Sigmoid colon (tissue), 6 donors: ENCODE measurements at regions not wholly inside any gene's neighbourhood (a gene's known extent, or its start where the extent isn't known, plus 50 kb on each side); places are given as distances from the start of the nearest gene placed in this dataset.
A peak's percentile ranks its signal among the peaks of the same experiment; 100 is the strongest.

Experiments
- DNase-seq: peaks from one replicate; pipeline ENCODE4 v3.0.0-alpha.2; 2019
- H3K27ac ChIP-seq, 4 donors: fragments of 200-600 bp; sonication (generic); one replicate each; pipeline ENCODE4 v1.5.1; 2016 to 2019; ENCODE audit warnings: mild to moderate bottlenecking in 1 of 4
- H3K27me3 ChIP-seq, 3 donors: fragments of 200-600 bp; sonication (generic); one replicate each; pipeline ENCODE4 v1.5.1; 2019; ENCODE audit warnings: mild to moderate bottlenecking in 1 of 3
- H3K36me3 ChIP-seq, 4 donors: fragments of 200-600 bp; sonication (generic); one replicate each; pipeline ENCODE4 v1.5.1; 2016 to 2019
- H3K4me1 ChIP-seq, 4 donors: fragments of 200-600 bp; sonication (generic); one replicate each; pipeline ENCODE4 v1.5.1; 2017 to 2019
- H3K4me3 ChIP-seq, 4 donors: fragments of 200-600 bp; sonication (generic); one replicate each; pipeline ENCODE4 v1.5.1; 2017 to 2019; ENCODE audit warnings: mild to moderate bottlenecking in 2 of 4, moderate library complexity in 1 of 4
- H3K9me3 ChIP-seq, 4 donors: fragments of 200-600 bp in 3 of 4; sonication (generic) in 3 of 4; one replicate each; pipeline versions ENCODE4 v1.5.1 to v1.6.1; 2013 to 2019
- EP300 ChIP-seq, 4 donors: sonication (generic); formaldehyde crosslinking; IDR thresholded peaks; one replicate each; pipeline ENCODE4 v1.6.1; 2017; ENCODE audit warnings: antibody characterized with exemption in 4 of 4
- POLR2A ChIP-seq, 2 donors: fragments of 450-650 bp; IDR thresholded peaks; one replicate each; pipeline ENCODE4 v1.6.1; 2016; ENCODE audit warnings: antibody characterized with exemption in 2 of 2, mild to moderate bottlenecking in 2 of 2, moderate library complexity in 2 of 2
- POLR2AphosphoS5 ChIP-seq, 4 donors: sonication (generic); formaldehyde crosslinking; IDR thresholded peaks; one replicate each; pipeline ENCODE4 v1.6.1; 2017; ENCODE audit warnings: antibody characterized with exemption in 4 of 4
- WGBS, 2 donors: extraction: QIAGEN DNeasy Blood & Tissue Kit; methylation state at CpG; one replicate each; pipeline ENCODE4 v1.1.7; 2013; 5-methylcytosine and 5-hydroxymethylcytosine counted together
- intact Hi-C: fragments of 100-400 bp; cut with DNase I; formaldehyde crosslinking; loops from one replicate; pipeline ENCODE4 v1.15.1; 2023
- TF ChIP-seq, protein P1 (sequence below), 4 experiments: fragments of 450-650 bp in 3 of 4; fragments of 200-600 bp in 1 of 4; IDR thresholded peaks; one replicate each; pipeline ENCODE4 v1.5.1; 2016 to 2019; ENCODE audit warnings: antibody characterized with exemption in 4 of 4, mild to moderate bottlenecking in 3 of 4, moderate library complexity in 2 of 4
- donor health status: healthy with polysubstance abuse.
- donor health status: healthy.

GRCh38 chr1:29521811-29522580 is 285.7 kb downstream of the PTPRU start:
- Histone ChIP-seq H3K9me3 (no peaks in the 10 kb centered on the region), H3K27ac (no peak overlapping the region), H3K27me3 (peaks cover 0 to 44% (median 9%) of the 10 kb centered on the region in 3 donors), H3K4me3 (no peak overlapping the region), H3K4me1 (no peaks in the 10 kb centered on the region), H3K36me3 (no peaks in the 10 kb centered on the region)
- 57 to 69% methylated on average over 14 of the region's 14 CpGs for WGBS, 2 donors
- TF ChIP-seq EP300 (IDR thresholded peaks at IDR 0.05) (no peak), POLR2AphosphoS5 (IDR thresholded peaks at IDR 0.05) (no peak), POLR2A (IDR thresholded peaks at IDR 0.05) (no peak)
- TF ChIP-seq, protein P1, sequence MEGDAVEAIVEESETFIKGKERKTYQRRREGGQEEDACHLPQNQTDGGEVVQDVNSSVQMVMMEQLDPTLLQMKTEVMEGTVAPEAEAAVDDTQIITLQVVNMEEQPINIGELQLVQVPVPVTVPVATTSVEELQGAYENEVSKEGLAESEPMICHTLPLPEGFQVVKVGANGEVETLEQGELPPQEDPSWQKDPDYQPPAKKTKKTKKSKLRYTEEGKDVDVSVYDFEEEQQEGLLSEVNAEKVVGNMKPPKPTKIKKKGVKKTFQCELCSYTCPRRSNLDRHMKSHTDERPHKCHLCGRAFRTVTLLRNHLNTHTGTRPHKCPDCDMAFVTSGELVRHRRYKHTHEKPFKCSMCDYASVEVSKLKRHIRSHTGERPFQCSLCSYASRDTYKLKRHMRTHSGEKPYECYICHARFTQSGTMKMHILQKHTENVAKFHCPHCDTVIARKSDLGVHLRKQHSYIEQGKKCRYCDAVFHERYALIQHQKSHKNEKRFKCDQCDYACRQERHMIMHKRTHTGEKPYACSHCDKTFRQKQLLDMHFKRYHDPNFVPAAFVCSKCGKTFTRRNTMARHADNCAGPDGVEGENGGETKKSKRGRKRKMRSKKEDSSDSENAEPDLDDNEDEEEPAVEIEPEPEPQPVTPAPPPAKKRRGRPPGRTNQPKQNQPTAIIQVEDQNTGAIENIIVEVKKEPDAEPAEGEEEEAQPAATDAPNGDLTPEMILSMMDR (IDR thresholded peaks at IDR 0.05), result no peak
- intact Hi-C loops, result no loop called here
- DNase-seq, result peak; percentile 28

- TF ChIP-seq EP300 (IDR thresholded peaks at IDR 0.05) (no peak), POLR2A (IDR thresholded peaks at IDR 0.05) (no peak), POLR2AphosphoS5 (IDR thresholded peaks at IDR 0.05) (no peak)
- TF ChIP-seq, protein P1 (IDR thresholded peaks at IDR 0.05), result no peak
- intact Hi-C loops, result no loop called here
- H3K27ac ChIP-seq, result no peak overlapping the region
- peak; percentile 14 for DNase-seq
- H3K9me3 ChIP-seq, result no peaks in the 10 kb centered on the region
- H3K4me1 ChIP-seq, result no peaks in the 10 kb centered on the region
- peaks cover 0 to 47% (median 9%) of the 10 kb centered on the region in 3 donors for H3K27me3 ChIP-seq
- H3K36me3 ChIP-seq, result no peaks in the 10 kb centered on the region
- H3K4me3 ChIP-seq, result no peak overlapping the region
- WGBS, 2 donors, result 43 to 61% methylated on average over 4 of the region's 4 CpGs
These were observed 285.1 kb downstream of the PTPRU start for GRCh38 chr1:29521438-29521715.

- H3K4me3 ChIP-seq, result no peak overlapping the region
- WGBS, 2 donors, result 68 to 72% methylated on average over 11 of the region's 11 CpGs
- DNase-seq, result peak; percentile 40
- H3K4me1 ChIP-seq, result no peaks in the 10 kb centered on the region
- TF ChIP-seq EP300 (IDR thresholded peaks at IDR 0.05) (no peak), POLR2A (IDR thresholded peaks at IDR 0.05) (no peak), POLR2AphosphoS5 (IDR thresholded peaks at IDR 0.05) (no peak)
- TF ChIP-seq, protein P1 (IDR thresholded peaks at IDR 0.05), result no peak
- intact Hi-C loops, result no loop called here
- no peaks in the 10 kb centered on the region for H3K36me3 ChIP-seq
- no peaks in the 10 kb centered on the region for H3K9me3 ChIP-seq
- H3K27me3 ChIP-seq, result peaks cover 0 to 47% (median 9%) of the 10 kb centered on the region in 3 donors
- no peak overlapping the region for H3K27ac ChIP-seq
These were observed 284.5 kb downstream of the PTPRU start for GRCh38 chr1:29520571-29521437.

- WGBS, 2 donors, result 55 to 63% methylated on average over 8 of the region's 8 CpGs
- no peaks in the 10 kb centered on the region for H3K36me3 ChIP-seq
- H3K9me3 ChIP-seq, result no peaks in the 10 kb centered on the region
- H3K4me3 ChIP-seq, result no peak overlapping the region
- no peak for DNase-seq
- no peaks in the 10 kb centered on the region for H3K4me1 ChIP-seq
- H3K27ac ChIP-seq, result no peak overlapping the region
- TF ChIP-seq EP300 (IDR thresholded peaks at IDR 0.05) (no peak), POLR2A (IDR thresholded peaks at IDR 0.05) (no peak), POLR2AphosphoS5 (IDR thresholded peaks at IDR 0.05) (no peak)
- TF ChIP-seq, protein P1 (IDR thresholded peaks at IDR 0.05), result no peak
- peaks cover 0 to 47% (median 9%) of the 10 kb centered on the region in 3 donors for H3K27me3 ChIP-seq
- intact Hi-C loops, result no loop called here
These were observed 283.4 kb downstream of the PTPRU start for GRCh38 chr1:29519788-29520110.
